Activated gamma-delta T cell treated with anti-CD3 and anti-CD28 coated beads, Interleukin-2, amount 50 U/mL, for 16 hours (primary cell): ENCODE measurements at regions not wholly inside any gene's neighbourhood (a gene's known extent, or its start where the extent isn't known, plus 50 kb on each side); places are given as distances from the start of the nearest gene placed in this dataset.
"Not testable (repeated sequence)": the region's sequence is repeated elsewhere in the genome, so short reads cannot be mapped to it uniquely, and the experiment has no call there.

Source experiments
- DNase-seq: peaks from one replicate; pipeline ENCODE4 v3.0.0-alpha.2; 2020; ENCODE audit warnings: low read depth

- DNase-seq: no peak
Measured at GRCh38 chr1:185468626-185469025, 151.6 kb upstream of the IVNS1ABP start.

GRCh38 chr1:185467122-185467521 is 150.1 kb upstream of the IVNS1ABP start:
- DNase-seq: no peak

GRCh38 chr1:185464777-185465176 is 147.7 kb upstream of the IVNS1ABP start:
- no peak for DNase-seq

- no peak for DNase-seq
Measured at GRCh38 chr1:185463433-185463832, 146.4 kb upstream of the IVNS1ABP start.

- no peak for DNase-seq
Measured at GRCh38 chr1:185463011-185463410, 146.0 kb upstream of the IVNS1ABP start.

GRCh38 chr1:185460723-185461122 is 143.7 kb upstream of the IVNS1ABP start:
- DNase-seq: not testable (repeated sequence)

- DNase-seq: no peak
Measured at GRCh38 chr1:185459141-185459540, 142.1 kb upstream of the IVNS1ABP start.

- DNase-seq: no peak
Measured at GRCh38 chr1:185458670-185459069, 141.6 kb upstream of the IVNS1ABP start.

GRCh38 chr1:185453496-185454192 is 136.6 kb upstream of the IVNS1ABP start:
- no peak for DNase-seq

- DNase-seq: no peak
Measured at GRCh38 chr1:185450917-185451316, 133.9 kb upstream of the IVNS1ABP start.

- DNase-seq: no peak
Measured at GRCh38 chr1:185450060-185450788, 133.2 kb upstream of the IVNS1ABP start.

- DNase-seq: no peak
Measured at GRCh38 chr1:185449378-185450059, 132.5 kb upstream of the IVNS1ABP start.

GRCh38 chr1:185448591-185449186 is 131.6 kb upstream of the IVNS1ABP start:
- DNase-seq: no peak

- DNase-seq: no peak
Measured at GRCh38 chr1:185446131-185446530, 129.1 kb upstream of the IVNS1ABP start.

- no peak for DNase-seq
Measured at GRCh38 chr1:185445594-185445993, 128.6 kb upstream of the IVNS1ABP start.

- DNase-seq: no peak
Measured at GRCh38 chr1:185444676-185445075, 127.6 kb upstream of the IVNS1ABP start.

- DNase-seq: no peak
Measured at GRCh38 chr1:185442050-185442449, 125.0 kb upstream of the IVNS1ABP start.

- DNase-seq: no peak
Measured at GRCh38 chr1:185441605-185442004, 124.6 kb upstream of the IVNS1ABP start.

GRCh38 chr1:185440877-185441276 is 123.8 kb upstream of the IVNS1ABP start:
- DNase-seq: no peak

GRCh38 chr1:185439727-185440415 is 122.8 kb upstream of the IVNS1ABP start:
- no peak for DNase-seq

GRCh38 chr1:185438936-185439335 is 121.9 kb upstream of the IVNS1ABP start:
- no peak for DNase-seq
